WERI-Rb-1 (cell line): ENCODE measurements at regions not wholly inside any gene's neighbourhood (a gene's known extent, or its start where the extent isn't known, plus 50 kb on each side); places are given as distances from the start of the nearest gene placed in this dataset.

ENCODE experiments used
- DNase-seq: peaks from one replicate; pipeline ENCODE4 v3.0.0-alpha.2; 2020
- H3K27ac ChIP-seq: fragments of 250-450 bp; sonication (Bioruptor Pico); 2 replicates; pipeline ENCODE4 v1.5.1; 2020; ENCODE audit warnings: mild to moderate bottlenecking, moderate library complexity
- H3K27me3 ChIP-seq: fragments of 250-450 bp; sonication (Bioruptor Pico); 2 replicates; pipeline ENCODE4 v1.5.1; 2021; ENCODE audit warnings: mild to moderate bottlenecking, low read depth, moderate library complexity; ENCODE audit not compliant: insufficient read depth, severe bottlenecking
- H3K36me3 ChIP-seq: fragments of 250-450 bp; sonication (Bioruptor Pico); 2 replicates; pipeline ENCODE4 v1.5.1; 2020; ENCODE audit warnings: mild to moderate bottlenecking, moderate library complexity
- H3K4me3 ChIP-seq: 2 replicates; pipeline ENCODE4 v1.5.1; 2011; ENCODE audit warnings: low read depth, mild to moderate bottlenecking, control low read depth, low read length
- H3K9me3 ChIP-seq: fragments of 250-450 bp; sonication (Bioruptor Pico); 2 replicates; pipeline ENCODE4 v1.5.1; 2021; ENCODE audit warnings: mild to moderate bottlenecking, moderate library complexity; ENCODE audit not compliant: severe bottlenecking
- CTCF ChIP-seq: IDR thresholded peaks from 2 replicates; pipeline ENCODE4 v1.5.1; 2011; ENCODE audit warnings: low read depth, mild to moderate bottlenecking, control low read depth, inconsistent platforms, low read length

- no peak for DNase-seq
Observed at GRCh38 chr4:77372375-77372774, 215.4 kb downstream of the CCNG2 start.

GRCh38 chr4:77375866-77376607 lies 219.0 kb downstream of the CCNG2 start:
- no peaks in the 10 kb centered on the region for H3K36me3 ChIP-seq
- no peak overlapping the region for H3K4me3 ChIP-seq
- H3K27ac ChIP-seq, result no peak overlapping the region
- no peak for DNase-seq
- no peaks in the 10 kb centered on the region for H3K9me3 ChIP-seq
- TF ChIP-seq CTCF, result no peak
- H3K27me3 ChIP-seq, result peaks cover 7% of the 10 kb centered on the region

More at GRCh38 chr4:77372375-77372774, 215.4 kb downstream of the CCNG2 start:
- no peaks in the 10 kb centered on the region for H3K36me3 ChIP-seq
- H3K9me3 ChIP-seq, result no peaks in the 10 kb centered on the region
- H3K27me3 ChIP-seq, result peaks cover 7% of the 10 kb centered on the region
- no peak for TF ChIP-seq CTCF
- no peak overlapping the region for H3K27ac ChIP-seq
- H3K4me3 ChIP-seq, result no peak overlapping the region

DNA sequence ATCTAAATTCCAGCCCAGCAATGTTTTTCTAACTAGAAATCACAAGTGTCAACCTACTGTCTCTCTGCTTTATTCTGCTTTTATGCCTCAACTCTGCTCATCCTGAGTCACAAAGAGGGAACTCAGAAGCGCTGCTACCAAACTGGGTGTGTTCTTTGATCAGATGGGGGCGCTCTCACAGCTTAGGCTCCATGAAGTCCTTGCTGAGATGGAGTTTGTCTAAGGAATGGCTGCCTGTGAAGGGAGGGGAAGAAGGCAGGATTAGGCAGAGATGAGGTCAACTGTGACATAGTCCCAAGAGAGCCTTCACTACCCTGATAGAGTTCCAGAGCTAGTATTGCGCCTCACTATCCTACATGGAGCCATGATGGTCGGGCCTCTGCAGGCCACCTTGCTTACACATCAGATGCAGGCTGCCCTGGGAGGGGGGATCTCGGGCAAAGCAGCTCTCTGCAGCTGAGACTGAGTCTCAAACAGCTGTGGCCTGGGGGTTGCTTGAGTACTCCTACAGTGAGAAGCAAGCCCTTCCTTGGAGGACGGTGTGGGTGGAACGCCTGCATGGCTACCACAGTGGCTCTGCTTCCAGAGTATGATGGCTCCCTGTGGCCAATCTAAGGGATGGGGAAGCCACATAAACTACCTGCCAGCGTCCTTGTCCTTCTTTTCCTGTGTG lies 219.9 kb downstream of the CCNG2 start:
- H3K27me3 ChIP-seq, result peaks cover 4% of the 10 kb centered on the region
- TF ChIP-seq CTCF, result no peak
- no peak overlapping the region for H3K27ac ChIP-seq
- no peak for DNase-seq
- H3K9me3 ChIP-seq, result no peaks in the 10 kb centered on the region
- no peaks in the 10 kb centered on the region for H3K36me3 ChIP-seq
- no peak overlapping the region for H3K4me3 ChIP-seq

DNA sequence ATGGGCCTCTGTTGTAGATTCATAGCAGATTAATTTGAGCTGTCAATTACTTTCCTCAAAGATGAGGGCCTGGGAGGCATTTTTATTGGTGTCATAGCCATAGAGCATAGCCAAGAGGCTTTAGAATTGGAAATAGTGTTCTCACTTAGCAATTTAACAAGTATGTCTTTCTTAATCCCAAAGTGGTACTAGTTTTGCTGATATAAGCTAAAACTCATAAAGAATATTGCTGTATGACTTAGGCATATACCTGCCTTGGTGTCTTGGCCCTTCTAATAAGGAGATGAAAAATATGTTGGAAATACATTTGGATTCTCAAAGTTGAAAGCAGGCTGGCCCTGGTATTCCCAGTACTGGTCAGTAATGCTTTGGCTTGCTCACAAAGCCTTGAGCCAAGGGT lies 221.5 kb upstream of the CXCL13 start:
- TF ChIP-seq CTCF, result no peak
- Histone ChIP-seq H3K27ac (no peak overlapping the region), H3K27me3 (peaks cover 20% of the 10 kb centered on the region), H3K36me3 (no peaks in the 10 kb centered on the region), H3K4me3 (no peak overlapping the region), H3K9me3 (no peaks in the 10 kb centered on the region)
- DNase-seq, result no peak

DNA sequence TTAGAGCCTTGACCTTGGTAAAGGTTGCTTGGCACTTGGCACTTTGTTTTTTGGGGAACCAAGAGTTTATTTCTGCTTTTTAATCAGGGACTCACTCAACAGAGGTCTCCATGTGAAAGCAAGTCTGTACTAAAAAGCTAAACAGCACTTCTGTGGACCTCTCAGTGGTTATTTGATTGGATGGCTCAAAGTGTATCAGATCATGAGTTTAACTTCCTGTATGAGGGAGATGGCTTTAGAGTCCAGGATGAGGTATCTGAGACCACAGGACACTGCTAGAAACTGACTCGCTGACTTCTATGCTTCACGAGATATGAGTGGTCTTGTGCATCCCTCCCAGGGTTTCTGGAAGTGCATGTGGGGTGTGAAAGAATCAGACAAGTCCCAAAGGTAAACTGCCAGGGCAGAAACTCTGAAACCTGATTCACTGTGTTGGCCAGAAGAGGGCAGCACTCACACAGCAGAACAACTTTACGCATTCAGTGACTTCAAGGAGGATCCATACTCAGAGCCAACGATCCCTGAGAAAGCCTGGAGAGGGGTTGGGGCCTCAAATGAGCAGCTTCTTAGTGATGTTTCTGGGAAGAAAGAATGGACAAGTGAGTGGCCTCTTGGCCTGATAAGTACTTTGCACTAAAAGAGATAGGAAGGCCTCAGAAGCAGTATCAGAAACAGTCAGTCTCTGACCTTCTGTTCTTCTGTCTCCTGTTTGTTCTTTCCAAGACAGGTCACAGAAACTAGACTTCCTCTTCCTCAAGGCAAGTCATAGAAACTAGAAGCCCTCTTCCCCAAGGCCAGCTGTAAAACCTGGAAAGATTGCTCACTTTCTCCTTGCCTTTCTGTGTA lies 220.3 kb upstream of the CXCL13 start:
- peaks cover 16% of the 10 kb centered on the region for H3K27me3 ChIP-seq
- no peaks in the 10 kb centered on the region for H3K9me3 ChIP-seq
- H3K27ac ChIP-seq, result no peak overlapping the region
- H3K36me3 ChIP-seq, result no peaks in the 10 kb centered on the region
- no peak overlapping the region for H3K4me3 ChIP-seq
- TF ChIP-seq CTCF, result peak; percentile 87
- DNase-seq, result peak; percentile 59
